SK-N-SH treated with all-trans-retinoic acid at 6 μM for 48 hours (cell line): ENCODE measurements at regions not wholly inside any gene's neighbourhood (a gene's known extent, or its start where the extent isn't known, plus 50 kb on each side); places are given as distances from the start of the nearest gene placed in this dataset.

ENCODE experiments used
- ESRRG ChIP-seq: fragments of 250-450 bp; sonication (Bioruptor Pico); IDR thresholded peaks from 2 replicates; pipeline ENCODE4 v1.6.1; 2021; ENCODE audit warnings: mild to moderate bottlenecking
- PPARA ChIP-seq: fragments of 250-450 bp; sonication (Bioruptor Pico); IDR thresholded peaks from 2 replicates; pipeline ENCODE4 v1.5.0; 2020; ENCODE audit warnings: mild to moderate bottlenecking, borderline replicate concordance

GRCh38 chr6:8200255-8200654 is 97.9 kb upstream of the EEF1E1 start:
- TF ChIP-seq PPARA: no peak
- no peak for TF ChIP-seq ESRRG (CRISPR knock-in tag)
